ENCODE measurements at regions not wholly inside any gene's neighbourhood (a gene's known extent, or its start where the extent isn't known, plus 50 kb on each side); places are given as distances from the start of the nearest gene placed in this dataset.

GRCh38 chr17:33661975-33662374 is 368.9 kb upstream of the ASIC2 start:
- DNase-seq (ENCODE audit: insufficient read length, low spot score, missing footprints) = no peak
- no peaks in the 10 kb centered on the region for H3K27me3 ChIP-seq (ENCODE audit: insufficient read depth, low read length)
- TF ChIP-seq CTCF (IDR thresholded peaks at IDR 0.05; ENCODE audit: extremely low read depth, low read depth, low read length) = no peak
- H3K27ac ChIP-seq (ENCODE audit: low read depth, low read length) = no peak overlapping the region
- no peaks in the 10 kb centered on the region for H3K9me3 ChIP-seq (ENCODE audit: low read depth, low read length)
- H3K4me3 ChIP-seq (ENCODE audit: insufficient read depth, low read length) = no peak overlapping the region
- H3K4me2 ChIP-seq (ENCODE audit: insufficient read depth, low read length) = no peak overlapping the region
- H3K4me1 ChIP-seq (ENCODE audit: insufficient read depth, low read length) = no peaks in the 10 kb centered on the region
- H4K20me1 ChIP-seq (ENCODE audit: insufficient read depth, low read length) = no peaks in the 10 kb centered on the region
- H2AFZ ChIP-seq (ENCODE audit: low read length) = no peak overlapping the region
- H3K36me3 ChIP-seq (ENCODE audit: insufficient read depth, low read length) = no peaks in the 10 kb centered on the region
- H3K79me2 ChIP-seq (ENCODE audit: insufficient read depth, low read length) = no peaks in the 10 kb centered on the region

- Histone ChIP-seq H3K27me3 (ENCODE audit: insufficient read depth, low read length) (no peaks in the 10 kb centered on the region), H3K79me2 (ENCODE audit: insufficient read depth, low read length) (no peaks in the 10 kb centered on the region), H3K36me3 (ENCODE audit: insufficient read depth, low read length) (no peaks in the 10 kb centered on the region), H3K9me3 (ENCODE audit: low read depth, low read length) (no peaks in the 10 kb centered on the region), H3K4me2 (ENCODE audit: insufficient read depth, low read length) (no peak overlapping the region), H3K27ac (ENCODE audit: low read depth, low read length) (no peak overlapping the region), H3K4me3 (ENCODE audit: insufficient read depth, low read length) (no peak overlapping the region), H3K4me1 (ENCODE audit: insufficient read depth, low read length) (no peaks in the 10 kb centered on the region), H4K20me1 (ENCODE audit: insufficient read depth, low read length) (no peaks in the 10 kb centered on the region), H2AFZ (ENCODE audit: low read length) (no peak overlapping the region)
- no peak for DNase-seq (ENCODE audit: insufficient read length, low spot score, missing footprints)
- TF ChIP-seq CTCF (IDR thresholded peaks at IDR 0.05; ENCODE audit: extremely low read depth, low read depth, low read length) = no peak
Measured at GRCh38 chr17:33664116-33664840, 371.2 kb upstream of the ASIC2 start.

DNA sequence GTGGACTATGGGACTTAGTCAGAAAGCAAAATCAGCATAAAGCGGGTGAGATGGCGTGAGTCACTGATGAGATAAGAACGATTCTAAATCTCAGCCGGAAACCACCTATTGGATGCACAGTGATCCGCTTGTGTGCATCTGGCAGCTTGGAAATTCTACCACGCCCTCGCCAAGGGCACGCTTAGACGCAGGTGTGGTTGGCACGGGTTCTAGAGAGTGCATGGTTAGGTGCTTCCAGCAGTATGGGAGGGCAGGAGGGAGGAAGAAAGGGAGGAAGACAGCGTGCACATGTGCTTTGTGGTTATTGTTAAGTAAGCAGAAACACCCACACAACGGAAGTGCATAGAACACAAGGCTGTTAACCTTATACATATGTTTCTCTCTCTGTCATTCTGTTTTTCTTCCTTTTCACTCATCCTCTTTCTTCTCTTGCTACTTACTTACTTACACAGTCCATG is 374.0 kb upstream of the ASIC2 start:
- H3K36me3 ChIP-seq (ENCODE audit: insufficient read depth, low read length) = no peaks in the 10 kb centered on the region
- no peak for TF ChIP-seq CTCF (IDR thresholded peaks at IDR 0.05; ENCODE audit: extremely low read depth, low read depth, low read length)
- H3K27ac ChIP-seq (ENCODE audit: low read depth, low read length) = no peak overlapping the region
- DNase-seq (ENCODE audit: insufficient read length, low spot score, missing footprints) = no peak
- no peak overlapping the region for H3K4me3 ChIP-seq (ENCODE audit: insufficient read depth, low read length)
- H3K79me2 ChIP-seq (ENCODE audit: insufficient read depth, low read length) = no peaks in the 10 kb centered on the region
- no peaks in the 10 kb centered on the region for H3K27me3 ChIP-seq (ENCODE audit: insufficient read depth, low read length)
- H3K9me3 ChIP-seq (ENCODE audit: low read depth, low read length) = no peaks in the 10 kb centered on the region
- H3K4me2 ChIP-seq (ENCODE audit: insufficient read depth, low read length) = no peak overlapping the region
- no peaks in the 10 kb centered on the region for H4K20me1 ChIP-seq (ENCODE audit: insufficient read depth, low read length)
- H3K4me1 ChIP-seq (ENCODE audit: insufficient read depth, low read length) = no peaks in the 10 kb centered on the region
- no peak overlapping the region for H2AFZ ChIP-seq (ENCODE audit: low read length)

- H3K4me2 ChIP-seq (ENCODE audit: insufficient read depth, low read length) = no peak overlapping the region
- H4K20me1 ChIP-seq (ENCODE audit: insufficient read depth, low read length) = no peaks in the 10 kb centered on the region
- no peaks in the 10 kb centered on the region for H3K27me3 ChIP-seq (ENCODE audit: insufficient read depth, low read length)
- no peak for TF ChIP-seq CTCF (IDR thresholded peaks at IDR 0.05; ENCODE audit: extremely low read depth, low read depth, low read length)
- no peaks in the 10 kb centered on the region for H3K36me3 ChIP-seq (ENCODE audit: insufficient read depth, low read length)
- no peak for DNase-seq (ENCODE audit: insufficient read length, low spot score, missing footprints)
- no peaks in the 10 kb centered on the region for H3K9me3 ChIP-seq (ENCODE audit: low read depth, low read length)
- H3K4me1 ChIP-seq (ENCODE audit: insufficient read depth, low read length) = no peaks in the 10 kb centered on the region
- no peak overlapping the region for H3K4me3 ChIP-seq (ENCODE audit: insufficient read depth, low read length)
- H3K79me2 ChIP-seq (ENCODE audit: insufficient read depth, low read length) = no peaks in the 10 kb centered on the region
- no peak overlapping the region for H3K27ac ChIP-seq (ENCODE audit: low read depth, low read length)
- H2AFZ ChIP-seq (ENCODE audit: low read length) = no peak overlapping the region
Measured at GRCh38 chr17:33667671-33668070, 374.6 kb upstream of the ASIC2 start.
